Hepatocyte (in vitro differentiated cells): ENCODE measurements at regions not wholly inside any gene's neighbourhood (a gene's known extent, or its start where the extent isn't known, plus 50 kb on each side); places are given as distances from the start of the nearest gene placed in this dataset.

Source experiments
- EZH2 ChIP-seq: fragments of 200-600 bp; sonication (generic); IDR thresholded peaks from 2 replicates; pipeline ENCODE4 v1.6.1; 2016; ENCODE audit warnings: antibody characterized with exemption, mild to moderate bottlenecking, borderline replicate concordance
- TF ChIP-seq, protein P1 (sequence below): fragments of 200-600 bp; sonication (generic); IDR thresholded peaks from 2 replicates; pipeline ENCODE4 v1.5.1; 2016; ENCODE audit warnings: antibody characterized with exemption, mild to moderate bottlenecking; ENCODE audit not compliant: poor library complexity

DNA sequence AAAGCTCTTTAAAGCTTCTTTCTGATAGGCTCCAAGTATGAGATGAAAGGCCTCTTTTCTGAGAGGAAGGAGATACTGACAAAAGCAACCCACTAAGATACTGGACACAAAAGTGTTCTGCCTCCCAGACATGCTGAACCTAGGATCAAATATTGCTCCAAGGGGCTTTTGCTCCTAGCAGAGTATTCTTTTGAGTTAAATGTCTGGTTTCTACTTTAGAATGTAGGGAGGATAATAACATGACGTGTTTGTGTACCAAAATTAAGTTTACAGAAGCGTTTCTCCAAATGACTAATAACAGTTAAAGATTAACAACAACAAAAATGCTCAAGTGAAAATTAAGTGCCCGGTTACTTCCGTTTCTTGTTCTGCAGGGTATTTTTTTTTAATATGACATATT lies 2293.3 kb upstream of the C9orf72 start:
- TF ChIP-seq, protein P1, sequence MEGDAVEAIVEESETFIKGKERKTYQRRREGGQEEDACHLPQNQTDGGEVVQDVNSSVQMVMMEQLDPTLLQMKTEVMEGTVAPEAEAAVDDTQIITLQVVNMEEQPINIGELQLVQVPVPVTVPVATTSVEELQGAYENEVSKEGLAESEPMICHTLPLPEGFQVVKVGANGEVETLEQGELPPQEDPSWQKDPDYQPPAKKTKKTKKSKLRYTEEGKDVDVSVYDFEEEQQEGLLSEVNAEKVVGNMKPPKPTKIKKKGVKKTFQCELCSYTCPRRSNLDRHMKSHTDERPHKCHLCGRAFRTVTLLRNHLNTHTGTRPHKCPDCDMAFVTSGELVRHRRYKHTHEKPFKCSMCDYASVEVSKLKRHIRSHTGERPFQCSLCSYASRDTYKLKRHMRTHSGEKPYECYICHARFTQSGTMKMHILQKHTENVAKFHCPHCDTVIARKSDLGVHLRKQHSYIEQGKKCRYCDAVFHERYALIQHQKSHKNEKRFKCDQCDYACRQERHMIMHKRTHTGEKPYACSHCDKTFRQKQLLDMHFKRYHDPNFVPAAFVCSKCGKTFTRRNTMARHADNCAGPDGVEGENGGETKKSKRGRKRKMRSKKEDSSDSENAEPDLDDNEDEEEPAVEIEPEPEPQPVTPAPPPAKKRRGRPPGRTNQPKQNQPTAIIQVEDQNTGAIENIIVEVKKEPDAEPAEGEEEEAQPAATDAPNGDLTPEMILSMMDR: no peak
- TF ChIP-seq EZH2: no peak
